ENCODE measurements at regions not wholly inside any gene's neighbourhood (a gene's known extent, or its start where the extent isn't known, plus 50 kb on each side); places are given as distances from the start of the nearest gene placed in this dataset.

DNA sequence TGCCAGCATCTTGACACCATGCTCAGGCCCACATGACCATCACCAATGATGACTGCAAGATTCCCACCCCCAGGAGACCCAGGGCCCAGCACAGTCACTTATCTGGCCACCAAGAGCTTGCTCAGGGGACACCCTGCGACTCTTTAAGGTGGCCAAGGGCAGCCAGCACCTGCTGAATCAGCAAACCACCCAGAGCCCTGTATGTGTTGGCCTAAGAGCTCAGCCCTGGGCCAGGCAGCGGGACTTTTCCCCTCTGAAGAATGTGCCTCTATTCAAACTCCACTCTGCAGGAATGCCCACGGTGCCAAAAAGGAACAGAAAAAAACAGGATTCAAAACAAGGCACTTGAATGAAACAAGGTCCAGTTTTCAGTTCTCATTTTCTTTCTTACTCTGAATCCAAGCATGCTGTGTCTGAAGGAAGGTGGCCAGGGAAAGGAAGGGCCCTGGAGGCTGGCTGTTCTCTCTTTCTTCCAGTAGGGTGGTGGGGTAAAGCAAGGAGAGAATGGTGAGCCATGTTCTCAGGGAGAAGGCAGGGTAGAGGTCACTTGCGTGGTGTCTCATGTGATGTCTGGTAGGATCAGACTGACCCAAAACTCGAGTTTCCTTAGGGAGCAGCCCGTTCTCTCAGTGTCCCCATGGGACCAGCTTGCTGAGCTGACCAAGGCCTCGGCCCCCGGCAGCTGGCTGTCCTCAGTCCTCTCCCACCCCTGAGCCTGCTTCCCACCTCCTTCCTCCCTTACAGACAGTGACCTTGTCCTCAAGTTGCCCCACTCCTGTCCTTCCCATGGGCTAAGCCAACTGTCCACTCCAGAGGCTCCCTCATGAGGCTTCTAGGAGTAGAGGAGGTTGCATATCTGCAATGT is 150.0 kb downstream of the RNF152 start:
- H3K27ac ChIP-seq (ENCODE audit: low read length): no peak overlapping the region
- WGBS (ENCODE audit: insufficient coverage, low lambda C conversion rate): no CpG with 5 or more reads among the region's 8 CpGs

DNA sequence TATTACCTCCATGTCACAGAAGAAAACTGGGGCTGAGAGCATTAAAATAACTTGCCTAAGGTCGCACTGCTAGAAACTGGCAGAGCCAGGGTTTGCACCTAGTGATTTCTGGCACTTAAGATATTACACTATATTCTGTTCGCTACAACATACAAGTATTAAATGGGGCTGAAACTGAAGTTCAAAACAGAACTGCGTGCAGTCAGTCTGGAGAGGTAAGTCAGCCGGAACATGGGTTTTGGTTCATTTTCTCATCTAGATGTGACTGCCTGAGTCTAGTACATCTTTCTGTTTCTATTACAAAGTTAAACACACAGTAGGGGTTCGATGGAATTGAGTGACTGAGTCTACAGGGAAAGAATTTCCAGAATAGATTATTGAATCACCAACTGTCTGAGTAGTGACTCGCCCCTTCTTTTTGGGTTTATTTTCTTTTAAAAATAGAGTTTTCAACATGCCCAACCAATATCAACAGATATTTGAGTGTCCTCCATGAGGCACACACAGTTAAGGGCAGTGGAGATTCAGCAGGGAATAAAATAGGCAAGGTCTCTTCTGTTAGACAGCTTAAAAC is 150.8 kb downstream of the RNF152 start:
- Histone ChIP-seq H3K27ac (ENCODE audit: low read length) (no peak overlapping the region), H3K27me3 (ENCODE audit: control insufficient read depth, insufficient read depth, low read length) (no peaks in the 10 kb centered on the region), H3K9me3 (ENCODE audit: control insufficient read depth, low read depth, low read length) (no peaks in the 10 kb centered on the region), H3K4me3 (ENCODE audit: low read length) (no peak overlapping the region), H3K4me1 (ENCODE audit: control insufficient read depth, insufficient read depth, low read length) (peaks cover 18% of the 10 kb centered on the region), H3K36me3 (ENCODE audit: control insufficient read depth, insufficient read depth, low read length) (no peaks in the 10 kb centered on the region)
- 100% methylated on average over 1 of the region's 6 CpGs for WGBS (ENCODE audit: insufficient coverage, low lambda C conversion rate)
- DNase-seq: no peak

More for the DNA sequence above, 150.0 kb downstream of the RNF152 start:
- Histone ChIP-seq H3K4me1 (ENCODE audit: control insufficient read depth, insufficient read depth, low read length) (peaks cover 10% of the 10 kb centered on the region), H3K36me3 (ENCODE audit: control insufficient read depth, insufficient read depth, low read length) (no peaks in the 10 kb centered on the region), H3K27me3 (ENCODE audit: control insufficient read depth, insufficient read depth, low read length) (no peaks in the 10 kb centered on the region), H3K9me3 (ENCODE audit: control insufficient read depth, low read depth, low read length) (no peaks in the 10 kb centered on the region), H3K4me3 (ENCODE audit: low read length) (no peak overlapping the region)
- DNase-seq: no peak

DNA sequence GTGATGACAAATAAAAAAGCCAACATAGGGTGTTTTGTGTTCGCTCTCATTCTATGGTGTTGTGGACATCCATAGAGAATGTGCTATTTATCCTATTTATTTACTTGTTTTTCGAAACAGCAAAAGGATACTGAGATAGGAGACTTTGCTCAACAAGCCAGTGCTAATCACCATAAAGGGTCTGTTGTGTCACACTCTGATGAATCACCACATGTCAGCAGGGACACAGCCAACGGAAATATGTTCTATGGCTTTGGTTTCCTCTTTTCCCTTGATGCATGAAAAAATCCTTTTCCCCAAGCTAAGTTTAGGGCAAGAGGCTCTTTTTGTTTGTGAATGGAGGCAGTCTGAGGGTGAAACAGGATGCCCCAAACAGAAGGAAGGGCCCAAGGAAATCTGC is 154.3 kb downstream of the RNF152 start:
- no peaks in the 10 kb centered on the region for H3K9me3 ChIP-seq (ENCODE audit: control insufficient read depth, low read depth, low read length)
- H3K4me1 ChIP-seq (ENCODE audit: control insufficient read depth, insufficient read depth, low read length): peaks cover 43% of the 10 kb centered on the region
- no peaks in the 10 kb centered on the region for H3K36me3 ChIP-seq (ENCODE audit: control insufficient read depth, insufficient read depth, low read length)
- peak overlapping the region; percentile 51 for H3K27ac ChIP-seq (ENCODE audit: low read length)
- peak; percentile 39 to 70 for DNase-seq
- H3K27me3 ChIP-seq (ENCODE audit: control insufficient read depth, insufficient read depth, low read length): no peaks in the 10 kb centered on the region
- WGBS (ENCODE audit: insufficient coverage, low lambda C conversion rate): 89% methylated on average over 3 of the region's 3 CpGs
- no peak overlapping the region for H3K4me3 ChIP-seq (ENCODE audit: low read length)

DNA sequence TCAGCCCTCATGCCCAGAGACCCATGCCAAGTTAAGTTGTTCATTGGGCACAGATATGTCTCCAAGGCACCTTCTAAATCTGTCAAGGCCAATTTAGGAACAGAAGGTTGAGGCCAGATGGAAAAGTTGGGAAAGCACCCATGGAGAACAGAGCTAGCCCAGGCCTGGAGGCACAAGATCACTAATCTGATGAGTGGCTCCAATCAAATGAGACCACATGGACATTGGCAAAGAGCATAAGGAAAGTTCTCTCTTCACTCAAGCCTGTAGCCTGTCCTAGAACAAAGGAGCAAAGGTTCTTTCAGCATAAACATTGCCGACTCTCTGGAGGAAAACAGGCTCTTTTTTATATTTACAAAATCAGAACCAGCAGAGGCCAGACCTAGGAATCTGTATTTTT is 154.8 kb downstream of the RNF152 start:
- Histone ChIP-seq H3K4me1 (ENCODE audit: control insufficient read depth, insufficient read depth, low read length) (peaks cover 43% of the 10 kb centered on the region), H3K27me3 (ENCODE audit: control insufficient read depth, insufficient read depth, low read length) (no peaks in the 10 kb centered on the region), H3K4me3 (ENCODE audit: low read length) (no peak overlapping the region), H3K36me3 (ENCODE audit: control insufficient read depth, insufficient read depth, low read length) (no peaks in the 10 kb centered on the region), H3K9me3 (ENCODE audit: control insufficient read depth, low read depth, low read length) (no peaks in the 10 kb centered on the region), H3K27ac (ENCODE audit: low read length) (no peak overlapping the region)
- no CpG with 5 or more reads among the region's 1 CpG for whole genome bisulfite sequencing (ENCODE audit: insufficient coverage, low lambda C conversion rate)
- no peak for DNase-seq

DNA sequence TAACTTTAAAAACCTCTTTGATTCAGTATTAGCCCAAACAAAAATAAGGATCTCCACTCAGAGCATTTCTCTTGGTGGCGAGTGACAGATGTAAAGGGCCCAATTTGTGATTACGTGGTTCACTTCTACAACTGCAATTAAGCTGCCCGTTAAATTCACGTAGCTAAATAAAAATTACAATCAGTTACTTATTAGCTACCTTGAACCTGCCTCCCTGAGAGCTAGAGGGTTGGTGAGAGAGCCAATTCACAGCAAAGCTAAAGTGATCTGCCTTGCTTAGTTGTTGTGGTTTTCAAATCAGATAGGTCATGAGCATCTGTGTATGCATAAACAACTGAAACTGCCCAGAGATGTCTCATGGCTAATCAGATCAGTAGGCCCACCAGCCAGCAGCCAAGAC is 156.7 kb downstream of the RNF152 start:
- H3K27me3 ChIP-seq (ENCODE audit: control insufficient read depth, insufficient read depth, low read length): no peaks in the 10 kb centered on the region
- no peak overlapping the region for H3K4me3 ChIP-seq (ENCODE audit: low read length)
- DNase-seq: peak in 1 of 2 donors; percentile 62
- H3K9me3 ChIP-seq (ENCODE audit: control insufficient read depth, low read depth, low read length): no peaks in the 10 kb centered on the region
- H3K4me1 ChIP-seq (ENCODE audit: control insufficient read depth, insufficient read depth, low read length): peaks cover 43% of the 10 kb centered on the region
- no peaks in the 10 kb centered on the region for H3K36me3 ChIP-seq (ENCODE audit: control insufficient read depth, insufficient read depth, low read length)
- no CpG with 5 or more reads among the region's 4 CpGs for WGBS (ENCODE audit: insufficient coverage, low lambda C conversion rate)
- H3K27ac ChIP-seq (ENCODE audit: low read length): peak overlapping the region; percentile 64

DNA sequence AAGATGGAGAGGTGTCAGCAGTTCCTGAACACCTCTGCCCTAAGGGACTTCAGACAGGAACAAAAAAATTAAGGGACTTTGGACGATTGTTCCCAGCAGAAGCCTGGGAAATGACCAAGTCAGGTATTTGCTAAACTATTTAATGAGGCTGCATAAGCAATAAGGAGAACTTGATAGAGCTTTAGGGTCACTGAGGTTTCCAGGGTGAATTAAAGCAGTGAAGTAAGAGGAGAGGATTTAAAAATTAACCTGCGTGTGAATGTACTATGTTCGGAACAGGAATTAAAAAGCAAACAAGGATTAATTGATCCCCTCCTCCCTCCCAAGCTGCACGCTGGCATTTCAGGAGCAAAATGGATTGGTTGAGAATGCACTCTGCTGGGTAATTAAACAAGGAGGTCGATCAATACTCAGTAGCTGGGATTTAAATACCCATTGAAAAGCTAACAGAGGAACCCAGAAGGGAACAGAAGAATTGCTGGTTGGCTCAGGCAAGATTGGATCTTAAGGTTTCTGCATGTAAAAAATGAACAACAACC is 157.2 kb downstream of the RNF152 start:
- Histone ChIP-seq H3K27ac (ENCODE audit: low read length) (peak overlapping the region; percentile 78), H3K4me1 (ENCODE audit: control insufficient read depth, insufficient read depth, low read length) (peaks cover 43% of the 10 kb centered on the region)

DNA sequence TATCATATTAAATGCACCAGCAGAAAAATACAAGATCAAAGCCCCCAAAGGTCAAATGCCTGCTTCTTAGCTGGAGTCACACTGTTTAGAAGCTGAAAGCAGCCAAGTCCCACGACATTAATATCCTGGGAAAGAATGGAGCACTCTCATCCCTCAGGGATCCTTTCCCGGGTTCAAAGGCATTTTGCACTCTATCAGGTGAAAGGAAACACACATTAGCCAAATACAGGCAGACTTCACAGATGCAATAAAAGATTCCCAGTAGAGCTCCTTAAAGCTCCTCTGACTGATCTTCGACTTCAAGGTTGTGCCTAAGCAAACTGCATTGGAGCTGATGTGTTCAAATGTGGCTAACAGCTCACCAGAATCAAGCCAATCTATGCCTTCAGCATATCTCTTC is 158.4 kb downstream of the RNF152 start:
- Histone ChIP-seq H3K4me1 (ENCODE audit: control insufficient read depth, insufficient read depth, low read length) (peaks cover 48% of the 10 kb centered on the region), H3K9me3 (ENCODE audit: control insufficient read depth, low read depth, low read length) (no peaks in the 10 kb centered on the region), H3K36me3 (ENCODE audit: control insufficient read depth, insufficient read depth, low read length) (no peaks in the 10 kb centered on the region), H3K27me3 (ENCODE audit: control insufficient read depth, insufficient read depth, low read length) (no peaks in the 10 kb centered on the region), H3K27ac (ENCODE audit: low read length) (peak overlapping the region; percentile 78), H3K4me3 (ENCODE audit: low read length) (no peak overlapping the region)
- 14% methylated on average over 1 of the region's 3 CpGs for WGBS (ENCODE audit: insufficient coverage, low lambda C conversion rate)
- no peak for DNase-seq

More for the DNA sequence above, 157.2 kb downstream of the RNF152 start:
- H3K27me3 ChIP-seq (ENCODE audit: control insufficient read depth, insufficient read depth, low read length): no peaks in the 10 kb centered on the region
- no peaks in the 10 kb centered on the region for H3K9me3 ChIP-seq (ENCODE audit: control insufficient read depth, low read depth, low read length)
- DNase-seq: peak; percentile 83 to 92
- no peak overlapping the region for H3K4me3 ChIP-seq (ENCODE audit: low read length)
- H3K36me3 ChIP-seq (ENCODE audit: control insufficient read depth, insufficient read depth, low read length): no peaks in the 10 kb centered on the region
- WGBS (ENCODE audit: insufficient coverage, low lambda C conversion rate): 0% methylated on average over 1 of the region's 5 CpGs

DNA sequence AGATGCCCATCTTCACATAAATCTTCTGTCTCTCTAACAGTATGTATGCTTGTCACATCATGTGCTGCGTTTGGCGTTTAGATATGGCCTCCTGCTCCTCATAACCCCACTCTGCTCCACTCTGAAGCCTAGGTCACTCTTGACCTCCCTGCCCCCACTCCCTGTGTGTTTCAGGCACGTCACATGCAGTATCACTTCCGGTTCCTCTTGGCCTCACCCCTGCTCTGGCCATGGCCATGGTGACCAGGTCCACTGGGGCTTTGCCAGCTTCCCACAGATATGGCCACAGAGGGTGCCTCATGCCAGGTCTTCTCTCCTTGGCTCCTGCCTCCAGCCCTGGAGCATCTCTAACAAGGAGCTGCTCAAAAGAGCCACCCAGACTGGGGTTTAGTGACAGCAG is 160.0 kb downstream of the RNF152 start:
- peaks cover 38% of the 10 kb centered on the region for H3K4me1 ChIP-seq (ENCODE audit: control insufficient read depth, insufficient read depth, low read length)
- no peaks in the 10 kb centered on the region for H3K36me3 ChIP-seq (ENCODE audit: control insufficient read depth, insufficient read depth, low read length)
- no peak for DNase-seq
- no CpG with 5 or more reads among the region's 4 CpGs for WGBS (ENCODE audit: insufficient coverage, low lambda C conversion rate)
- H3K27ac ChIP-seq (ENCODE audit: low read length): no peak overlapping the region
- no peaks in the 10 kb centered on the region for H3K27me3 ChIP-seq (ENCODE audit: control insufficient read depth, insufficient read depth, low read length)
- H3K9me3 ChIP-seq (ENCODE audit: control insufficient read depth, low read depth, low read length): no peaks in the 10 kb centered on the region
- H3K4me3 ChIP-seq (ENCODE audit: low read length): no peak overlapping the region

DNA sequence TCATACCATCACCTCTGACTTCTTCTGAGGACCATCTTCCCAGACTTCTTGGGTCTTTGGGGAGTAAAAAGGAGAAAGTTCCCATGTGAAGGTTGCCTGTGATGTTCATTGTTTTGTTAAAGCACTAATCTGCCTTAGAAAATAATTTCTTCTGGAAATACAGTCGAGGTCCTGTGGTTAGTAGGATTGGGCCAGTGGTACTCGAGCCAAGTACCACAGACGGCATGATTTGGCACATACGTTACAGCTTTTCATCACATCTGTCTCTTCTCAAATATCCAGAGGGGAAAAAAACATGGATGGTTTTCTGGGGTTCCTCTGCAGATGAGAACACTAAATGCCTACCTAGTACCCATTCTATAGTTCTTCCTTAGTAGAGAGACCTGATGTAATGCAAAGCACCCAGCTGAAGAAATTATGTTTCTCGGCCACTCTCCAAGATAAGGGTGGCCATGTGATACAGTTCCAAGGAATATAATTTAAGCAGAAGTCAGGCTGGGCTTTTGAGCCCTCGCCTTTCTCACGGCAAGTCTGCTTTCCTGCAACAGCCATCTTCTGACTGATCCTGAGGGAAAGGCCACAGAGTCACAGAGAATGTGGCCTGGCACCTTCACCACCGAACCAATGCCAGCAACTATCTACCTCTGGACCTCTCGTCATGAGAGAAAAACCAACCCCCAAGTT is 161.0 kb downstream of the RNF152 start:
- Histone ChIP-seq H3K36me3 (ENCODE audit: control insufficient read depth, insufficient read depth, low read length) (no peaks in the 10 kb centered on the region), H3K4me3 (ENCODE audit: low read length) (no peak overlapping the region), H3K4me1 (ENCODE audit: control insufficient read depth, insufficient read depth, low read length) (peaks cover 29% of the 10 kb centered on the region), H3K9me3 (ENCODE audit: control insufficient read depth, low read depth, low read length) (no peaks in the 10 kb centered on the region), H3K27ac (ENCODE audit: low read length) (no peak overlapping the region), H3K27me3 (ENCODE audit: control insufficient read depth, insufficient read depth, low read length) (no peaks in the 10 kb centered on the region)
- no peak for DNase-seq
- WGBS (ENCODE audit: insufficient coverage, low lambda C conversion rate): no CpG with 5 or more reads among the region's 9 CpGs

DNA sequence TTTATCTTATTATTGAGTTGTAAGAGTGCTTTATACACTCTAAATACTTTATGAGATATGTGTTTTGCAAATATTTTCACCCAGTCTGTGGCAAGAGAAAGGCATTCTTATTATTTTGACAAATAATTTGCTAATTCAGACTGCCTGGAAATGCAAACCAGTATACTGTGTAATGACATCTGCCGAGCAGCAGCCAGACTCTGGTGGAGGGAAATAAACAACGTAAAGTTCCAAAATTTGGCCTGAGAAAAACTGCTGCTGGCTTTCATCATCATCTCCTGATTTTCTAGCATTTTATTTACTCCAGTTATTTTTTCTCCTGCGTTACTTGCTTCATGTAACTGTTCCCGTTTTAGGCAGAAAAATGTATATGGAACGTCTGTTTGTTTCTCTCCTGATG is 161.6 kb downstream of the RNF152 start:
- no peak overlapping the region for H3K27ac ChIP-seq (ENCODE audit: low read length)
- WGBS (ENCODE audit: insufficient coverage, low lambda C conversion rate): 70% methylated on average over 3 of the region's 5 CpGs
- no peaks in the 10 kb centered on the region for H3K9me3 ChIP-seq (ENCODE audit: control insufficient read depth, low read depth, low read length)
- no peaks in the 10 kb centered on the region for H3K27me3 ChIP-seq (ENCODE audit: control insufficient read depth, insufficient read depth, low read length)
- no peaks in the 10 kb centered on the region for H3K36me3 ChIP-seq (ENCODE audit: control insufficient read depth, insufficient read depth, low read length)
- DNase-seq: no peak
- peaks cover 22% of the 10 kb centered on the region for H3K4me1 ChIP-seq (ENCODE audit: control insufficient read depth, insufficient read depth, low read length)
- H3K4me3 ChIP-seq (ENCODE audit: low read length): no peak overlapping the region
